Nephron (organoid): ENCODE measurements at regions not wholly inside any gene's neighbourhood (a gene's known extent, or its start where the extent isn't known, plus 50 kb on each side); places are given as distances from the start of the nearest gene placed in this dataset.

Source experiments
- H3K27ac Mint-ChIP-seq, 3 experiments: 2 replicates each; pipeline ENCODE4 v1.8.0; 2020; ENCODE audit warnings: mixed read lengths in 3 of 3, mild to moderate bottlenecking in 2 of 3, moderate library complexity in 1 of 3
- H3K27me3 Mint-ChIP-seq: 2 replicates; pipeline ENCODE4 v1.8.0; 2021; ENCODE audit warnings: low read depth, mild to moderate bottlenecking, moderate library complexity, mixed read lengths
- H3K36me3 Mint-ChIP-seq: 2 replicates; pipeline ENCODE4 v1.8.0; 2020; ENCODE audit warnings: low read depth, mixed read lengths
- H3K4me1 Mint-ChIP-seq: 2 replicates; pipeline ENCODE4 v1.8.0; 2020; ENCODE audit warnings: mixed read lengths
- H3K4me3 Mint-ChIP-seq, 3 experiments: 2 replicates each; pipeline ENCODE4 v1.8.0; 2020; ENCODE audit warnings: mild to moderate bottlenecking in 3 of 3, mixed read lengths in 3 of 3, moderate library complexity in 2 of 3
- H3K9me3 Mint-ChIP-seq: 2 replicates; pipeline ENCODE4 v1.8.0; 2020; ENCODE audit warnings: mixed read lengths
- TF ChIP-seq, protein P1 (sequence below), 3 experiments: fragments of 200-600 bp; sonication (generic); IDR thresholded peaks; one replicate each; pipeline ENCODE4 v1.5.0; 2021; ENCODE audit warnings: antibody characterized with exemption in 3 of 3; ENCODE audit not compliant: unreplicated experiment in 3 of 3

DNA sequence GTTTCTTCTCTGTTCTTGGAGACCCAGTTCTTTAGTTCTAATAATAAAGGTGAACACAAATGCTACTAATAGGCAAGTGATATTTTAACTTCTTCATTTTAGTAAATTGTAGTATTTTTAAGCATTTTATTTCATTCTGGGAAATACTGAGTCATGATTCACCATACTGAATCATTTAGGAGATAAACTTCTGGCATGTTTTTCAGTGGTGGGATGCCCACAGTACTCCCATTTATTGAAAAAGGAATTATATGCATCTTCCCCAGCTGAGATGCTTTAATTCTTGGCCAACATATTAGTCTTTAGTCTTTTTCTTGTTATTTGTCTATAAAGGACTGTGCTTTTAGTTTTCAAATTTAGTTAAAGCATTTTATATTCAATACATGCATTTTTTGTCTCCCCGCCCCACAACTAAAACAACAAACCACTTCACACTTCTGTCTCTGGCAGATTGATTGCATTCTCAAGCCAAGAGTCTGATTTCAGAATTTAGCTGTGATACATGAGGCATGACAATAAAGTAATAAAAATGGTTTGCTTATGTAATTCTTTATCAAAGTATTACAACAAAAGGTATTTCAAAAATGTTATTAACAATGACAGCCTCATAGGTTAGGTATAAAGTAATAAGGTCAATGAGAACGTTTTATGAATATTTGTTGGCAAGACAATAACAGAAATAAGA is 125.2 kb upstream of the CDH18 start:
- H3K4me3 Mint-ChIP-seq: no peak overlapping the region
- no peaks in the 10 kb centered on the region for H3K27me3 Mint-ChIP-seq
- no peaks in the 10 kb centered on the region for H3K9me3 Mint-ChIP-seq
- H3K36me3 Mint-ChIP-seq: no peaks in the 10 kb centered on the region
- H3K27ac Mint-ChIP-seq: no peak overlapping the region
- TF ChIP-seq, protein P1, sequence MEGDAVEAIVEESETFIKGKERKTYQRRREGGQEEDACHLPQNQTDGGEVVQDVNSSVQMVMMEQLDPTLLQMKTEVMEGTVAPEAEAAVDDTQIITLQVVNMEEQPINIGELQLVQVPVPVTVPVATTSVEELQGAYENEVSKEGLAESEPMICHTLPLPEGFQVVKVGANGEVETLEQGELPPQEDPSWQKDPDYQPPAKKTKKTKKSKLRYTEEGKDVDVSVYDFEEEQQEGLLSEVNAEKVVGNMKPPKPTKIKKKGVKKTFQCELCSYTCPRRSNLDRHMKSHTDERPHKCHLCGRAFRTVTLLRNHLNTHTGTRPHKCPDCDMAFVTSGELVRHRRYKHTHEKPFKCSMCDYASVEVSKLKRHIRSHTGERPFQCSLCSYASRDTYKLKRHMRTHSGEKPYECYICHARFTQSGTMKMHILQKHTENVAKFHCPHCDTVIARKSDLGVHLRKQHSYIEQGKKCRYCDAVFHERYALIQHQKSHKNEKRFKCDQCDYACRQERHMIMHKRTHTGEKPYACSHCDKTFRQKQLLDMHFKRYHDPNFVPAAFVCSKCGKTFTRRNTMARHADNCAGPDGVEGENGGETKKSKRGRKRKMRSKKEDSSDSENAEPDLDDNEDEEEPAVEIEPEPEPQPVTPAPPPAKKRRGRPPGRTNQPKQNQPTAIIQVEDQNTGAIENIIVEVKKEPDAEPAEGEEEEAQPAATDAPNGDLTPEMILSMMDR (IDR thresholded peaks at IDR 0.05; ENCODE audit: unreplicated experiment in 3 of 3): no peak
- H3K4me1 Mint-ChIP-seq: no peaks in the 10 kb centered on the region

DNA sequence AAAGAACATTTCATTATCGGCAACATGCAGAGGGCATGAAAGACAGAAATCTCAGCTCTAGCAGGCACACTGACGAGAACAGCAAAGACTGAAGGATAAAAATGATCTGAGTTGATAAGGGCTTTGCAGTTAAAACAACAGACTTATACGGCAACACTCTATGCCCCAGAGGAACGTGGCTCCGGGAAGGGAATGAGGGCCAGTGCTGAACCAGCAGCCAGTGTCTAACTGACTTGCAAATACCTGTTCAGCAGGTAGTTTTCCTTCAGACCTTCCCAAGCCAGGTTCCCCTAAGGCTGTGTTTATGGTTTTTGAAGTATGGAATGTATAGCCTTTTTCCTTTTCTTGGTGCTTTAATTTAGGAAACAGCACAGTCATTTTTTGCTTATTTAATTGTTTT is 121.3 kb upstream of the CDH18 start:
- Mint-ChIP-seq H3K27ac (no peak overlapping the region), H3K4me3 (no peak overlapping the region), H3K36me3 (no peaks in the 10 kb centered on the region), H3K4me1 (no peaks in the 10 kb centered on the region), H3K9me3 (no peaks in the 10 kb centered on the region), H3K27me3 (no peaks in the 10 kb centered on the region)
- TF ChIP-seq, protein P1 (IDR thresholded peaks at IDR 0.05; ENCODE audit: unreplicated experiment in 3 of 3): no peak

DNA sequence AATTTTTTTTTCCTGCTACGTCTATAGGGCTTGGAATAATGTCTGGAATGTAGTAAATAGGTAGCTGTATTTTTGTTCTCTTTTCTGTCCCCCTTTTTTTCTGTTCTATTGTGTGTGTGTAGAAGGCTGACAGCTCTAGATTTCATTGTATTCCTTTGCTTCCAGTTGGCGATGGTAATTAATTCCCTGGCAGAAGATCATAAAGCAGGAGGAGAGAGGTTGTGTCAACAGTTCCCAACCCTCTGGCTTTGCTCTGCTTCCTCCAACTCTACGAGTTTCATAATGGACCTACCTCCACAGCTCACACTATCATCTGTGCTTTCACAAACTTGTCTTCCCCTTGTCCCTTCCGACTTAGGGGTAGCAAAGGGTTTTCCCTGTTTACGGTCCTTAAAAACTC is 117.9 kb upstream of the CDH18 start:
- Mint-ChIP-seq H3K9me3 (no peaks in the 10 kb centered on the region), H3K4me1 (no peaks in the 10 kb centered on the region), H3K4me3 (no peak overlapping the region), H3K27ac (no peak overlapping the region), H3K36me3 (no peaks in the 10 kb centered on the region), H3K27me3 (no peaks in the 10 kb centered on the region)
- TF ChIP-seq, protein P1 (IDR thresholded peaks at IDR 0.05; ENCODE audit: unreplicated experiment in 3 of 3): no peak

DNA sequence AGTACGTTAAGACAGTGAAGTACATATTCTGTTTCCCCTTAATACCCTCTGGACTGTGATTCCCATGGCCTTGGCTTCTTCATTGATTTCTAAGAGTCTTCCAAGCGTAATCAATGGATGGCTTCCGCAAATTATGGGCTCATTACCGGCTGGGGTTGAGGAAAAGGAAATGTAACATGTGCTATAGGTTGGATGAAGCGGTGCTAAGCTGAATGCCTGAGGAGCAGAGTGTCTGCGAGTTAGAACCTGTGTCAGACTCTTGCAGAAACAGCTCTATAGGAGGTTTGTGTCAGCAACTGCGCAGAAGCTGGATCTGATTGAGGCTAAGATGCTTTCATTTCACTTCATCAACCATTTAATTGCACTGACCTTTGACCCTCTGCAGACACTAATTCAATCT is 114.3 kb upstream of the CDH18 start:
- no peaks in the 10 kb centered on the region for H3K9me3 Mint-ChIP-seq
- H3K27ac Mint-ChIP-seq: no peak overlapping the region
- H3K4me1 Mint-ChIP-seq: no peaks in the 10 kb centered on the region
- no peak overlapping the region for H3K4me3 Mint-ChIP-seq
- H3K27me3 Mint-ChIP-seq: no peaks in the 10 kb centered on the region
- no peaks in the 10 kb centered on the region for H3K36me3 Mint-ChIP-seq
- TF ChIP-seq, protein P1 (IDR thresholded peaks at IDR 0.05; ENCODE audit: unreplicated experiment in 3 of 3): no peak

DNA sequence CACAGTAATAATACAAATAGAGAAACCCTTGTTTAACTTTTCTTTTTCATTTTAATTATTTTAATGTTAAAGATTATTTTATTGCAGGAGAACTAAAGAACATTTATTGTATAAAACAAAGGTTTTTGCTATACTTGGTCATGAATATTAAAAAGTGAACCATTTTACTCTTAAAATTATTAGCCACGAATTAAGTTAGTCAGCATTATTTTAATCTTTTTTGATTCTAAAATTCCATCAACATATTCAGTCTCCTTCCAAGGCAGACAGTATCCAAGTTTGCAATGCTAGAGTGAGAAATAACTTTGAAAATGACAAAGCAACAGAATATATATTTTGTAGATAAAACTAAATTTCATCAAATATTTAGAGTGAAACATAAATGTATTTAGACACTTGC is 110.7 kb upstream of the CDH18 start:
- Mint-ChIP-seq H3K4me1 (no peaks in the 10 kb centered on the region), H3K4me3 (no peak overlapping the region)
- TF ChIP-seq, protein P1 (IDR thresholded peaks at IDR 0.05; ENCODE audit: unreplicated experiment in 3 of 3): no peak

DNA sequence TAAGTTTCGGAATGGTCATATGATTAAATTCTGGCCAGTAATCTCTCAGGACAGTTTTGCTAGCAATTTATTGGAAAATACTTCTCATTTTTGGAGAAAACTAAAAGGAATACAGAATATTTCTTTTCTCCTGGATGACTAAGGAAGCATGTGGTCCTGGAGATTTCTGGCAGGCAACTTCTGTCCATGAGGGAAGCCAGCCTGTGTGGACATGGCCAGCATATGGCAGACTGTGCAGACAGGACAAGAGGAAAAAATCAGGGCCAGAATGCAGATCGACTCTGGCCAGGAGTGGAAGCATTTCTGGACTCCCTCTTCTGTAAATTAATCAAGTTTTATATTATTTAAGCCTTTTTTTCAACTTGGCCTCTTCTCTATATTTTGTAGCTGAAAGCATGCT is 100.4 kb upstream of the CDH18 start:
- Mint-ChIP-seq H3K27ac (no peak overlapping the region), H3K9me3 (peaks cover 6% of the 10 kb centered on the region), H3K36me3 (no peaks in the 10 kb centered on the region), H3K4me1 (no peaks in the 10 kb centered on the region), H3K4me3 (no peak overlapping the region), H3K27me3 (no peaks in the 10 kb centered on the region)
- TF ChIP-seq, protein P1 (IDR thresholded peaks at IDR 0.05; ENCODE audit: unreplicated experiment in 3 of 3): no peak

More for the DNA sequence above, 110.7 kb upstream of the CDH18 start:
- Mint-ChIP-seq H3K27ac (no peak overlapping the region), H3K36me3 (no peaks in the 10 kb centered on the region), H3K9me3 (peaks cover 4% of the 10 kb centered on the region), H3K27me3 (no peaks in the 10 kb centered on the region)
